HG03460 (cell line): ENCODE measurements at regions not wholly inside any gene's neighbourhood (a gene's known extent, or its start where the extent isn't known, plus 50 kb on each side); places are given as distances from the start of the nearest gene placed in this dataset.
"Not testable (repeated sequence)": the region's sequence is repeated elsewhere in the genome, so short reads cannot be mapped to it uniquely, and the experiment has no call there.

Experiments
- ATAC-seq: cut with Tn5 transposase; IDR thresholded peaks from one replicate; pipeline ENCODE4 v1.9.1; 2021; ENCODE audit not compliant: unreplicated experiment

- ATAC-seq, result no peak
These were observed 50.0 kb downstream of the SPRING1 start for GRCh38 chr12:116687888-116688287.

- ATAC-seq, result no peak
These were observed 53.0 kb downstream of the SPRING1 start for GRCh38 chr12:116684891-116685290.

- no peak for ATAC-seq
These were observed 60.6 kb downstream of the SPRING1 start for GRCh38 chr12:116677202-116677661.

DNA sequence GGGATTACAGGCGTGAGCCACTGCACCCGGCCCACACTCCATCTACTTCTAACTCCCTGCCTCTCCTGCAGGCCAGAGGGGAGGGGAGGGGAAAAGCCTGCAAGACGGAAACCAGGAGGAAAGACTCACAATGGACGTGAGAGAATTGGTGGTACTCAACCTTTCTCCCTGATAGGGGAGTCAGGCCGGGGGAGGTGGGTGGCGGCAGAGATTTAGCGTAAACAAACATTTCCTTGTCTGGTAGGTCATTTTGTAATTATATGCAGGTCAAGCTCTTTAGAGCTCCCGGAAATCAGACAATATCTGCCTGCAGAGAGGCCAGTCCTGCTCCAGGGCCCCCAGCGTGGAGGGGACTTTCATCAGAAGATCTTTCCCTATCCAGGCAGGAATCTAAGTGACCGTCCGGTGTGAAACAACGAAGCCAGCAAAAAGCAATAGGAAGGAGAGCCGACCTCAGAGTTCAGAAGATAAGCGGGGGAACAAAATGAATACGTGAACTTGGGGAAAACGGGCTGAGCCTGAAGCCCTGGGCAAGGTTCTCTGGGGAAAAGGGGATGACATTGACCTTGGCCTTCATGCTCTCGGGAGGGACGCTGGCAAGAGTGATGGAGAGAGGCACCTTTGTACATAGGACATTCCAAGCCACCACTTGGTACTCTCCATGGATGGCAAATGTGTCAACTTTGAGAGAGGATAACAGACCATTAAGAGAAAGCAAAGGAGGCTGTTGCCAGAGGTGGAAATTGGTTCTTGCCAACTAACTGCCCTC, 62.3 kb downstream of the SPRING1 start:
- no peak for ATAC-seq

DNA sequence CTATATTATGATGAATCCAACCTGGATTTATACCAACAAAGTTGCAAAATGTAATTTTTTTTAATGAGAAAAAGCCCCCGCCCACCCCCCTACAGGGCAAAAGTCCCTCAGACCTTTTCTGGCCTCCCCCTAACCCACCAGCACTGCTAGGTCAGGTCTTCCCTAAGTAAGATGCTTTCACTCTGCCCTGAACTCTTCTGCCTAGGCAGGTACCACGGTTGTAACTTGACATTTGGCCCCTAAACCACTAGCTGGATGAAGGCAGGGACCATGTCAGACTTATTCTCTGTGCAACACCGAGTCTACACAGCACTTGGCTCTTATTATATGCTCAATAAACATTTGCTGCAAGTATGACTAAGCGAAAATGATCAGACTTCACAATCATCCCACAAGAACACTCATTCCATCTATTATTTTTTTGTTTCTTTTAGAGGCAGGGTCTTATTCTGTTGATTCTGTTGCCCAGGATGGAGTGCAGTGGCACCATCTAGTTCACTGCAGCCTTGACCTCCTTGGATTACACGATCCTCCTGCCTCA, 63.2 kb downstream of the SPRING1 start:
- no peak for ATAC-seq

- no peak for ATAC-seq
These were observed 64.2 kb downstream of the SPRING1 start for GRCh38 chr12:116673681-116674111.

DNA sequence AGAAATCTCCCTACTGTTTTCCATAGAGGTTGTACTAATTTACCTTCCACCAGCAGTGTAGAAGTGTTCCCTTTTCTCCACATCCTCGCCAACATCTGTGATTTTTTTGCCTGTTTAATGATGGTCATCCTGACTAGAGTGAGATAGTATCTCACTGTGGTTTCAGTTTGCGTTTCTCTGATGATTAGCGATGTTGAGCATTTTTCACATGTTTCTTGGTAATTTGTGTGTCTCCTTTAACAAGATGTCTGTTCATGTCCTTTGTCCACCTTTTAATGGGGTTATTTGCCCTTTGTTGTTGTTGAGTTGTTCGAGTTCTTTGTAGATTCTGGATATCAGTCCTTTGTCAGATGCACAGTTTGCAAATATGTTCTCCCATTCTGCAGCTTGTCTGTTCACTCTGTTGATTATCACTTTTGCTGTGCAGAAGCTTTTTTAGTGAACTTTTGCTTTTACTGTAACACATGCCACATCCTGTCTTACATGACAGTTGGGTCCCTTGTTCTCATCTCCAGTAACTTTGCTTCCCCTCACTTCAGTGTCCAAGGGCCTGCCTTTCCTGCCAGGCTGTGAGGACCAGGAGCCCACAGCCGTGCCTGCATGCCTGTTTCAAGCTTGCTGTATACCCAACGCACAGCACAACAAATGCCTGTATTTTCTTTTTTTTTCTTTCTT, 64.9 kb downstream of the SPRING1 start:
- peak; percentile 65 for ATAC-seq

DNA sequence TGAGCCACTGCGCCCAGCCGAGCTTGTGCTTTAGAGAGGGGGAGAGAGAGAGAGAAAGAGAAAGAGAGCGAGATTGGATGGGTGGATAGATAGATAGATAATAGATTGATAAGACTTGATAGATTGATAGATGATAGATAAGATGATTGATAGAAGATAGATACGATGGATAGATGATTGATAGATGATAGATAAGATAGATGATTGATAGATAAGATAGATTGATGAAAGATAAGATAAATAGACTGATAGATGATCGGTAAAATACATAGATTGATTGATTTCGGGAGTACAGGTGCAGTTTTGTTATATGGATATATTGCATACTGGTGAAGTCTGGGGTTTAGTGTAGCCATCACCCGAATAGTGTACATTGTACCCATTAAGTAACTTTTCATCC, 65.9 kb downstream of the SPRING1 start:
- no peak for ATAC-seq

- ATAC-seq, result no peak
These were observed 67.0 kb downstream of the SPRING1 start for GRCh38 chr12:116670859-116671258.

- ATAC-seq, result no peak
These were observed 70.1 kb downstream of the SPRING1 start for GRCh38 chr12:116667752-116668151.

DNA sequence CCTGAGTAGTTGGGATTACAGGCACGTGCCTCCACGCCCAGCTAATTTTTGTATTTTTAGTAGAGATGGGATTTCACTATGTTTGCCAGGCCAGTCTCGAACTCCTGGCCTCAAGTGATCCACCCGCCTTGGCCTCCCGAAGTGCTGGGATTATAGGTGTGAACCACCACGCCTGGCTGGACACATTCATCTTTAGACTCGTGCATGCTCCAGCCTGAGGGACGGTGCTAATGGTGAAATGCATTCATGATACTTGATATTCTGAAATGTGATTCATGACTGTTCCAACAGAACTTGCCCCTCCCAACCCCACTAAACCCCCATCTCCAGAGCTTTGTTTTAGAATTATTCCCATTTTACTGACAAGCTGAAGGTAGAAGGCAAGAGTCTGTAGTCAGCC, 71.0 kb downstream of the SPRING1 start:
- not testable (repeated sequence) for ATAC-seq

GRCh38 chr12:116666305-116666673, 71.6 kb downstream of the SPRING1 start:
- ATAC-seq, result no peak

- no peak for ATAC-seq
These were observed 72.1 kb downstream of the SPRING1 start for GRCh38 chr12:116665666-116666304.

DNA sequence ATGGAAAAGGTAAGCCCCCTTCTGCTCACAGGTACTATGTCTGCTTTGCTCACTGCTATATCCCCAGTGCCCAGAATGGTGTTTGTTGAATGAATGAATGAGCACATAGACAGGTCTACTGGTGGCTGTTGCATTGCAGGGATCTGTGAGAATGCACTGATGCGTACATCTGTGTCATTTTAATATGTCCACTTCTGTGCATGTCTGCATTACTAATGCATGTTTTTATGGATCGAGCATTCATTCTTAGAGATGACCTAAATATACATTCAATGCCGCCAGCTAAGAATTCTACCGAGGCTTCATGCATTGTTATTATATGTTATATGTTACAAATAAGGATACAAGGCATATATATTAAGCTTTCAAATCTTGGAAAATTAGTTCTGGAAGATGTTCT, 73.8 kb downstream of the SPRING1 start:
- ATAC-seq, result no peak

DNA sequence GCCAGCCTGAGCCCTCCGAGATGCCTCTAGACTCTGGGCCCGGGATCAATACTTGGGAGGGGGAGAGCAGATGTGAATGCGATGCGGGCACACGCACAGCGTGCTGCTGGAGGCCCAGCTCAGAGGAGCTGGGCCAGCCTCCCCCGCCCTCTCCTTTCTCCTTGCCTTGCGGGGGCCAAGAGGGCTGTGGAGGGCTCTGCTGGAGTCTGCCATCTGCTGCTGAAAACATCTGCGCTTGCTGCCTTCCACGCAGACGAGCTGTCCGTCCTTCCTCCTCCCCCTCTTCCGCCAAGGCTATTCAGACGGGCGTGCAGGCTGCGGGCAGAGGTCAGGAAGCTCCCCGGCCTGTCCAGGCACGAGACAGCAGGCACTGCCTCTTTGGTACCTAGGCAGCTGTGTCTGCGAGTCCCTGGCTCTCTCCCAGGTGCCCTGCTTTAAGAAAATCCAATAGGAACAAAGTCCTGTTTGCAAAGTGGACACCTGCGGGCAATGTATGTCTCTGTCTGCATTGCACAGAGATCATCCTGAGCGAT, 75.2 kb downstream of the SPRING1 start:
- ATAC-seq, result no peak

DNA sequence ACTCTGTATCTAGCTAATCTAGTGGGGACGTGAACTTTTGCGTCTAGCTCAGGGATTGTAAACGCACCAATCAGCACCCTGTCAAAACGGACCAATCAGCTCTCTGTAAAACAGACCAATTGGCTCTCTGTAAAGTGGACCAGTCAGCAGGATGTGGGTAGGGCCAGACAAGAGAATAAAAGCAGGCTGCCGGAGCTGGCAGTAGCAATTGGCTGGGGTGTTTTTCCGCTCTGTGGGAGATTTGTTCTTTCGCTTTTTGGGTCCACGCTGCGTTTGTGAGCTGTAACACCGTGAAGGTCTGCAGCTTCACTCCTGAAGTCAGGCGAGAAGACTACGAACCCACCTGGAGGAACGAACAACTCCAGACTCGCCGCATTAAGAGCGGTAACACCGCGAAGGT, 76.5 kb downstream of the SPRING1 start:
- ATAC-seq, result no peak

- ATAC-seq, result not testable (repeated sequence)
These were observed 77.1 kb downstream of the SPRING1 start for GRCh38 chr12:116660740-116661139.

DNA sequence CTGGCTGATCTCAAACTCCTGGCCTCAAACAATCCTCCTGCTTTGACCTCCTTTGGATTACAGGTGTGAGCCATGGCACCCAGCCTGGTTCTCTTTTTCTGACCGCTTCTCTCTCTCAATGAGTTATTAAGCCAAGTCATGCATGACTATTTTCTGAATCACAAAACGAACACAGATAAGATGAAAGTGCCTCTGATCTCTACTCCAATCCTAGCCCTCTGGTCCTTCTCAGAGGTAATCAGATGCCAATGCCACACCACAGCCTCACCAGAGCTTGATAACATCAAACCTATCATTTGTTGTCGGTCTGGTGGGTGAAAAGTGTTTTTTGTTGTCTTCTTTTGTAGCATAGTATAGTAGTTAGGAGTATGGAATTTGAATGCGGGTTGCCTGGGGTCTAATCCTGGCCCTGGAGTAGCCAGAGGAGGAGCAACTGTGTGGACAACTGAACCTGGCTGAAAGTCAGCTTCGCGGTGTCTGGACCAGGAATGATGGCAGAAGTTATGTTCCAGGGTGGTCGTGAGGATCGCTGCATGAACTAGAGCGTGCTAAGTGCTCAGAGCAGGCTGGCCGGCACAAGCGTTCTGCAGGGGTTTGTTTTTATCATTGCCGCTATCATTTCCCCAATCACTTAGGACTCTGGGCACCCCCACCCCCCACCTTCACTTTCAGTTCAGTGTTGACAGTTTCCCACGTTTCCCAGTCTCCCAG, 77.9 kb downstream of the SPRING1 start:
- ATAC-seq, result no peak

- no peak for ATAC-seq
These were observed 79.9 kb downstream of the SPRING1 start for GRCh38 chr12:116657921-116658495.

DNA sequence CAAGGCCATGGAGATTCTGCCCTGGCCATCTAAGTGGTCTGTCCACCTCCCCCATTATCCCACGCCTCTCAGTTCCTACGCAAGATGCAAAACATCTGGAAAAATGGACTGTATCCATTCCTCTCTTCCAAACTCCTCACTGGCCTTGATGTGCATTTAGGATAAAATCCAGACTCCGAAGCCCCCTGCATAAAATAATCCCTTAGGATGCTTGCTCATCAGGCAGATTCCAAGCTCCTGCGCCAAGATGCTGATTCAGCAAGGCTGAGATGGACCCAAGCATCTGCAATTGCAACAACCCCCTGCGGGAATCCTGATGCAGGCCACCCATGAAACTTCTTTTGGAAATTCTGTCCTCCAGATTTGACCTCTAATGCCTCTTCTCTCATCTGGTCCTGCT, 81.6 kb downstream of the SPRING1 start:
- no peak for ATAC-seq
